ENCODE measurements at regions not wholly inside any gene's neighbourhood (a gene's known extent, or its start where the extent isn't known, plus 50 kb on each side); places are given as distances from the start of the nearest gene placed in this dataset.
"Not testable (repeated sequence)": the region's sequence is repeated elsewhere in the genome, so short reads cannot be mapped to it uniquely, and the experiment has no call there.

DNA sequence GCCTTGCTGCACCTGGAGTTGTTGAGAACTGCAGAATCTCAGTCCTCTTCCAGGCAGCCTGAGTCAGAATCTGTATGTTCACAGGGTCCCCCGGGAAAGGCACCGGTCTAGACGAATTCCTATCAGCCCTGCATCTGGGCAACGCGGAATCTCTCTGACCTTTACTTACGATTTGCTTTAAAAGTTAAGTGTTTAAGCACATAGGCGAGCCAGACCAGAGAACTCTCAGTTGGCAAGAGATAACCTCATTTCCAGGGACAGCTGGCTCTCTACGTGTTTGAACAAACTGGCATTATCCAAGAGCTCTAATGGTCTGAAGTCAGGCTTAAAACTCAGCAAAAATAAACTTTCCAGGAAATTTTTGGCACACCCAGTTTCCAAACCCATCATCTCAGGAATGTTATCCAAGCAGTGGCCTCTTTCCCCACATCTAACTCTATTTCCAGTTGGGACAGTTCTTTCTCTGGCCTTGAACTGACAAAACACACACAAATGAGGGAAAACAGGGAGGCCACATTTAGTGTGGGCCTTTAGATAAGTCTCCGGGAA lies 53.4 kb downstream of the HES1 start:
- DNase-seq: no peak

GRCh38 chr3:194191850-194192249 lies 55.9 kb downstream of the HES1 start:
- not testable (repeated sequence) for DNase-seq

DNA sequence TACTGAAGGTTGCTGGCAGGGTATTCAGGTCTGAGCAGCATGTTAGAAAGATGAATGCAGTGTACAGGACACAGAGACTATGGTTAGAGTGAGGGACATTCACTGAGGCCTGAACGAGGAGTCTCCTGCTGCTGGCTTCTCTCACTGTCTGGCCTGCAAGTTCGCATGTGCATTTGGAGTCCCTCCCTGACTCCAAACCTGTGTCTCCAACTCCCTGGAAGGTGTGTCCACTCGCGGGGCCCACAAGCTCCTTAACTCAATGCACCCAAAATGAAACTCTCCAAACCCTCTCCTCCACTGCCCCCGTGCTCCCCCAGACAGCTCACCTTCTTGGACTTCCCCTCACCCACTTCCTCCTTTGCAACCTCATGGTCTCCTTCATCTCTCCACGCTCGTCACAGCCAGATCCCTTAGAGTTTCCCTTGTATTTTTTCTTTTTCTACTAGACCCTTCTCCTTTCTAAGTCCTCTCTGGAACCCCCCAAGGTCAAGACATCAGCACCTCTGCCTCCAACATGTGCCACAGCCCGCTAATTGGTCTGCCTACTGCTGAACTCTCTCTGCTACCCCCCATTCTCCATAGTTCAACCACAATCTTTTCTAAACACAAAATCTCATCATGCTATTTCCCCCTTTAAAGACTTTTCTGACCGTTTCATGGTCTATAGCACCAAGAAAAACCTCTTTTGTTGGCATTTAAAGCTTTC lies 58.3 kb downstream of the HES1 start:
- no peak for DNase-seq

GRCh38 chr3:194194757-194195085 lies 58.8 kb downstream of the HES1 start:
- no peak for DNase-seq

- DNase-seq: no peak
These were observed 59.7 kb downstream of the HES1 start for GRCh38 chr3:194195611-194196010.

- no peak for DNase-seq
These were observed 60.9 kb downstream of the HES1 start for GRCh38 chr3:194196876-194197275.

DNA sequence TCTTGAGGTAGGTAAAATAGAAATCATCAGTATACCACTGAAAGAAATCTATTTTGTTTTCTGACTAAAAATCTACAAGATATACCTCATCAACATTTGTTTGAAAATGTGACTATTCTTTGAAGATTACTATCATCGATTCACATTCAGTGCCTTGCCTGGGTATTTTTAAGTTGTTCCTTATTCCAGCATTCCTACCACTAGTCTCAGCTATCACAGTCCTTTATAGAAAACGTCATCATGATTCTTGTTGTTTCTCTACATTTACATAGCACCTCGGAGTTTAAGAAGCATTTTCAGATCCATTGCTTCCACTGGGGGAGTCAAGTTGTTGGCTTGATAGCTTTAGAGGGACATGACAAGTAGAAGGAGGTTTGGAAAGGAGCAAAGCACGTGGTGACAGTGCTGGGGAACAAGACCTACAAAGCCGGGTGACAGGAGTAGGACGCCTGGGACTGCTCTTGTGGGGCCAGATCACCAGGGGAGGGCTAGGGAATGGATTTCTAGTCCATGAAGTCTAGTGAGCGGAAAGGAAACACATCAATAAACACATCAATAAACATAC lies 61.5 kb downstream of the HES1 start:
- DNase-seq: no peak

DNA sequence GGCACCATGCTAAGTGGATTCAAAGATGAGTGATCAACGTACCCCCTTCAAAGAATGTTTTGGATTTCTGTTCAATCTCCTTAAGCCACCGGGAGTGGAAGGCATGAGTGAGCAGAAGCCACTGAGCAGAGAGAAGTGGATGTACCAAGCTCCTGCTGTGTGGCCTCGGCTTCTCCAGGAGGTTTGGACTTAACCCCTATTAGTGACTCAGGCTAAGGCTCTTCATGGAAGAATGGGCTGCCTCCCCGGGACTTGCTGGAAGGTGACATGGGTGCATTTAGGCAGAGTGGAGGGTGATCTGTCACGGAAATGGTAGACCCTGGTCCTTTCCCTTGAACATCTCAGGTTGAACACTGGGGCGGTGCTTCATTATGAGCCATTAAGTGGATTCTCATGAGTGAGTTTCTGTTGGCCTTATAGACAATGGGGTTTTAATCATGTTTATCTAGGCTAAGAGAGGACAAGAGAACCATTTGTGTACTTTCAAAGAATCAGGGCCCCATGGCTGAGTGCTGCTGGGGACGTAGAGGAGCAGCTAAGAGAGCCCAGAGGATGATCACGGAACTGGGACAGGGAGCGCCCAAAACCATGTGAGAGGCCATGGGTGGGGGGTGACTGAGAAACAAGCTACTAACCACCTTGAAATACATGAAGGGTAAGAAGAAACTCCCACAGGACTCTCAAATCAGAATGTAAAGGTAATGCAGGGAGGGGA lies 62.2 kb downstream of the HES1 start:
- no peak for DNase-seq

DNA sequence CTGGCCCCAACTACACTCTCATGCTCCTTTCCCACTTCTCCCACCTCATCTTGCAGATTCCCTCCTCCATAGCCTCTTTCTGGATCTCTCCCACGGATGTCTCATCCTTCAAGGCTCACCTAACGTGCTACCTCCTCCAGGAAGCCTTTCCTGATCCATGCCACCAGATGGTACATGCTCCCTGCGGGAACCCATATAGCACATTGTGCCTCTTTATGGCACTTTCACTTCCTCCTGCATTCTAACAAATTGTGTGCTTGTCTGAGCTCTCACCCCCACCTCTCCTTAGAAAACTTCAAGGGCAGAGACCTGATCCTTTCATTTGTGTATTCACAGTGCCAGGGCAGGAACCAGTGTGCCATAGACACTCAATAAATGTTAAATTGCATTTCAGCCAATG lies 63.0 kb downstream of the HES1 start:
- no peak for DNase-seq

DNA sequence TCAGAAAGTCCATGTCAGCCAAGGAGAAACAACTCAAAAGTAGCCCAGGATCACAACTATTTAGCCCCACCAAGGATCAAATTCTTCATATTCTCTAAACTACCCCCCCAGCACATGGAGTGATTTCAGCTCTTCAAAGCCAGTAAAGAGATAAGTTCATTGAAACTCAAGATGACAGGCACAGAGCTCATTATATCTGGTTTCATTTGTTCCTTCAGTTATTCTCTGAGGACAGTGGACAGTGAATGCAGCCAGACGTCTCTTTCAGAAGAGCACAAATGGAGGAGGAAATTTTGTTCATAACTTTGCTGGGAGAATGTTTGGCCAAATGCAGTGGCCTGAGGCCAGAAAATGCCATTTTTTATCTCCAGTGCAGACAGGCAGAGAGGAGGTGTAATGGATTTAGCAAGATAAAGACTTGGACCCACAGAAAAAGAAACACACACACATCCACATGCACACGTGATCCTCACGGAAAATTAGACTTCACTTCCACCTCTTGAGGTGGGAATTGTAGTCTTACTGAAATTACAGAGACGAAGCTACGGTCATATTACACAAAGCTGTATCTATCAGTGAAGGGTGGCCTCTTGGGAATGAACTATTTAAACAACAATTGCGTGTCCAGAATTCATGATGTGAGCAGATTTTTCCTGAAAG lies 64.6 kb downstream of the HES1 start:
- no peak for DNase-seq

GRCh38 chr3:194201953-194202666 lies 66.2 kb downstream of the HES1 start:
- DNase-seq: no peak

- DNase-seq: peak; percentile 17
These were observed 67.6 kb downstream of the HES1 start for GRCh38 chr3:194203482-194204041.

DNA sequence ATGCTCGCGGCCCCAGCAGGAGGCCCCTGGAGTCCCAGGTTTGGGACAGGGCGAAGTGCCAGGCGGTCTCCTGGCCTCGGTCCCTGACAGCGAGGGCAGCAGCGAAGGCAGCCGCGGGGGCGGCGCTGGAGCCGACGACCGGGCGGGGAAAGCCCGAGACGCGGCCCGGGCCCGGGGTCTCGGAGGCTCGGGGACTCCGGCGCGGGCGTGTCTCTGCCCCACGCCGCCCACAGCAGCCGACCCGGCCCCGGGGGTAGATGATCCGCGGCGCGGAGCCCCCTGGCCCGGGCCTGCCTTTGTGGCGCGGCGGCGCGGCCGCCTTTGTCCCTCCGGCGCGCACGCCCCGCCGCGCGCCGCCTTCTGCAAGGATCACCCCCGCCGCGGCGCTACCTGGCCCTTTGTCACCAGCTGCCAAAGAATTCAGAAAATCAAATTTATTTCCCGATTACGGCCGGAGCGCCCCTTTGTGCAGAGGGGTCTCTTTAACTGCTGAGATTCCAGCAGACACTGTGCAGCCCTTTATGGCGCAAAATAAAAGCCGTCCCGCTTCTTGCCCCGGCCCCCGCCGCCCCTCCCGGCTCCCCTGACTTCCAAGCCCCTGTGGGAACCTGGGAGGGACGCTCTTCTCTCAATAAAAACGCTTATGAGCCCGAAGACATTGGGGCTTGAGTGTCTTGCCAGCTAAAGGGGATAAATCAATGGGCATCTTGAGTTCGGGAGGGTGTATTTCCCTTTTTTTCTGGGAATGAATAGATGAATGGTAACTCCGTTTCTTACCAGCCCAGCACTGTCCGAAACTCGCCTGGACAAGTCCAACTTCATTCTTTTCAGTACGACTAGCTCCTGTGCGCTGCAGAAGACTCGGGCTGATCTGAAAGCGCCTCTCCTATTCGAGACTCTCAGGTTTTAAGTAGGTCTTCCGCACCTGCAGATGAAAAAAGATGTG lies 68.4 kb downstream of the HES1 start:
- DNase-seq: peak; percentile 32

GRCh38 chr3:194205675-194206133 lies 69.8 kb downstream of the HES1 start:
- DNase-seq: peak; percentile 30

GRCh38 chr3:194206320-194206719 lies 70.4 kb downstream of the HES1 start:
- DNase-seq: no peak

- DNase-seq: no peak
These were observed 72.8 kb downstream of the HES1 start for GRCh38 chr3:194208709-194209108.

- DNase-seq: no peak
These were observed 76.4 kb downstream of the HES1 start for GRCh38 chr3:194212161-194212844.

DNA sequence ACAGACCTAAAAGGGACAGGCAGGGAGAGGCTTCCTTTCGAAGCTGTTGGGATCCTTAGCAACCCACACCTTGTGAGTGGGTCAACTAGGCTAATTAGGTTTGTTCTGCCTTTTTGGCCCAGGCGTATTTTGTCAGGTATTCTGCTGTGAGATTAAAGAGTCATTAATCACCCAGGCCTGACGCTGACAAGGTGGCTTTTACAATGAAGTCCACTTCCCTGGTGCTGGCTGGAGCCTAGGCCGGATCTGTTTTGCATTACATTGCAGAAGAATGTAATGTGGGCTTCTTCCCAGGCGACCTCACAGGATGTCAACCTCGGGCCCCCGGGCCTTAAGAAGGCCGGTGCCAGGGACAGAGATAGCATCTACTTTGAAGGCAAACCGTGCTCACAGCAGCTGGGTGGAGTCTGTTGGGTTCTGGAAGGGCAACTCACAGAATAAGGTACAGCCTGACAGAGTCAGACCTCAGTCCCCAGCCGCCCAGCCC lies 76.9 kb downstream of the HES1 start:
- no peak for DNase-seq

DNA sequence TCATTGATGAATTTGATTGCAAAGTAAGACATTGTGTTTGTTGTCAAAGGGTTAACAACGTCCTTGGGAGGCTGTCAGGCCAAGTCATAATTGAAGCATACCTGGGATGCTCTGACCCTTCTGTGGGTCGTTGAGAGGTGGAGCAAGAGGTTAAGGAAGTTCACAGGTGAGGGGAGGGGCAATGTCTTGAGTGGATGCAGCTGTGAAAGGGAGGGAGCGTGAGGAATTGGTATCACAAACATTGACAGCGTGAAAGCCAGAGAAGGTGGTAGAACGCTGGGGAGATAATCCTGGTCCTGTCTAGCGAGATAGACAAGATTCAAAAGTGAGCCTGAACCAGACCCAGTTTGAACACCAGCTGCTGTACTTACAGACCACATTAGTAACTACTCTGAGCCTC lies 79.4 kb downstream of the HES1 start:
- DNase-seq: no peak

GRCh38 chr3:194218646-194219453 lies 82.9 kb downstream of the HES1 start:
- no peak for DNase-seq

All from activated naive CD4-positive, alpha-beta T cell treated with anti-CD3 and anti-CD28 coated beads, Interleukin-2, amount 50 U/mL, for 16 hours (primary cell).